K562 (cell line): ENCODE measurements at regions not wholly inside any gene's neighbourhood (a gene's known extent, or its start where the extent isn't known, plus 50 kb on each side); places are given as distances from the start of the nearest gene placed in this dataset.
A peak's percentile ranks its signal among the peaks of the same experiment; 100 is the strongest.

Source experiments
- CBFA2T2 ChIP-seq: fragments of 450-650 bp; conservative IDR thresholded peaks from 2 replicates; pipeline ENCODE4 v1.6.1; 2017; ENCODE audit warnings: mild to moderate bottlenecking
- CREBBP ChIP-seq: IDR thresholded peaks from one replicate; pipeline ENCODE4 v1.6.1; 2012; ENCODE audit warnings: low read depth, mild to moderate bottlenecking, control low read depth, inconsistent platforms, low read length
- CSDE1 ChIP-seq, 2 experiments: fragments of 450-650 bp; IDR thresholded peaks; 2 replicates each; pipeline ENCODE4 v1.6.1; 2016; ENCODE audit warnings: mild to moderate bottlenecking in 1 of 2
- CUX1 ChIP-seq: fragments of 200-800 bp; sonication (Bioruptor generic); IDR thresholded peaks from 2 replicates; pipeline ENCODE4 v1.6.1; 2016; ENCODE audit warnings: missing genetic modification characterization, missing compliant biosample characterization
- ELF1 ChIP-seq: fragments of 200-800 bp; sonication (Bioruptor generic); IDR thresholded peaks from 2 replicates; pipeline ENCODE4 v1.6.1; 2016; ENCODE audit warnings: missing genetic modification characterization, missing compliant biosample characterization
- GTF2B ChIP-seq: IDR thresholded peaks from 2 replicates; pipeline ENCODE4 v1.6.1; 2011; ENCODE audit not compliant: insufficient read length; ENCODE audit errors: extremely low read depth
- NELFE ChIP-seq: IDR thresholded peaks from 2 replicates; pipeline ENCODE4 v1.6.1; 2011; ENCODE audit warnings: mild to moderate bottlenecking; ENCODE audit not compliant: insufficient read depth, insufficient read length
- NR3C1 ChIP-seq: sonication (generic); formaldehyde crosslinking; IDR thresholded peaks from 2 replicates; pipeline ENCODE4 v1.8.1; 2022; ENCODE audit warnings: missing genetic modification reagents
- NRF1 ChIP-seq, 2 experiments: fragments of 450-650 bp; IDR thresholded peaks in 1 of 2; conservative IDR thresholded peaks in 1 of 2; 2 replicates each; pipeline ENCODE4 v1.6.1; 2014; ENCODE audit warnings: mild to moderate bottlenecking in 2 of 2
- RFX1 ChIP-seq: fragments of 450-650 bp; IDR thresholded peaks from 2 replicates; pipeline ENCODE4 v1.6.1; 2016; ENCODE audit warnings: mild to moderate bottlenecking, moderate library complexity
- SAFB2 ChIP-seq: fragments of 200-400 bp; formaldehyde crosslinking; IDR thresholded peaks from 2 replicates; pipeline ENCODE4 v1.6.1; 2018; ENCODE audit warnings: borderline replicate concordance, low read length, low read depth, moderate library complexity; ENCODE audit not compliant: severe bottlenecking
- SNAPC5 ChIP-seq: fragments of 250-450 bp; sonication (Bioruptor Pico); IDR thresholded peaks from 2 replicates; pipeline ENCODE4 v1.8.0; 2021; ENCODE audit warnings: moderate library complexity, mild to moderate bottlenecking, inconsistent platforms
- SP2 ChIP-seq: IDR thresholded peaks from 2 replicates; pipeline ENCODE4 v1.6.1; 2011; ENCODE audit warnings: mild to moderate bottlenecking, low read depth, low read length, moderate library complexity; ENCODE audit not compliant: poor library complexity, severe bottlenecking; ENCODE audit errors: extremely low read depth
- STAG1 ChIP-seq: sonication (generic); formaldehyde crosslinking; IDR thresholded peaks from 2 replicates; pipeline ENCODE4 v1.5.0; 2020; ENCODE audit warnings: missing genetic modification reagents, borderline replicate concordance
- ZBTB17 ChIP-seq: fragments of 450-650 bp; formaldehyde crosslinking; IDR thresholded peaks from 2 replicates; pipeline ENCODE4 v1.4.0; 2020; ENCODE audit warnings: mild to moderate bottlenecking
- ZFP30 ChIP-seq: fragments of 250-450 bp; sonication (Bioruptor Pico); IDR thresholded peaks from 2 replicates; pipeline ENCODE4 v1.8.0; 2022; ENCODE audit warnings: moderate library complexity, mild to moderate bottlenecking, inconsistent platforms, borderline replicate concordance
- ZNF140 ChIP-seq: fragments of 250-450 bp; sonication (Bioruptor Pico); IDR thresholded peaks from 2 replicates; pipeline ENCODE4 v1.8.0; 2021; ENCODE audit warnings: moderate library complexity, mild to moderate bottlenecking, inconsistent platforms
- ZNF696 ChIP-seq: fragments of 250-450 bp; sonication (Bioruptor Pico); conservative IDR thresholded peaks from 2 replicates; pipeline ENCODE4 v1.4.0; 2020; ENCODE audit warnings: mild to moderate bottlenecking, moderate library complexity
- ZSCAN32 ChIP-seq: fragments of 450-650 bp; formaldehyde crosslinking; IDR thresholded peaks from 2 replicates; pipeline ENCODE4 v1.4.0; 2020; ENCODE audit warnings: mild to moderate bottlenecking, moderate library complexity
- TF ChIP-seq, protein P1 (sequence below): fragments of 250-450 bp; sonication (Bioruptor Pico); IDR thresholded peaks from 2 replicates; pipeline ENCODE4 v1.8.0; 2022; ENCODE audit warnings: inconsistent platforms
- TF ChIP-seq, protein P2 (sequence below): fragments of 250-450 bp; sonication (Bioruptor Pico); IDR thresholded peaks from 2 replicates; pipeline ENCODE4 v1.5.0; 2020; ENCODE audit warnings: mild to moderate bottlenecking, borderline replicate concordance

DNA sequence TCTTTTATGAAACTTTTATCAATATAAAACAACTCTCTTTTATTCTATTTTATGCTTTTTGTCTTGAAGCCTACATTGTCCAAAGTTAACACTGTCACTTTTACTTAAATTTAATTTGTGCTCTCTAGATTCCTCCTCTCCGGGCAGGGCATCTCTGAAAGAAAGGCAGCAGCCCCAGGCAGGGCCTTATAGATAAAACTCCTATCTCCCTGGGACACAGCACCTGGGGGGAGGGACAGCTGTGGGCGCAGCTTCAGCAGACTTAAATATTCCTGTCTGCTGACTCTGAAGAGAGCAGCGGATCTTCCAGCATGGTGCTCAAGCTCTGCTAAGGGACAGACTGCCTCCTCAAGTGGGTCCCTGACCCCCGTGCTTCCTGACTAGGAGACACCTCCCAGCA lies 447.7 kb upstream of the FANCL start (continued):
- no peak for TF ChIP-seq CUX1
- TF ChIP-seq CBFA2T2: peak; percentile 95
- TF ChIP-seq ZBTB17 (CRISPR knock-in tag): no peak
- no peak for TF ChIP-seq ZSCAN32 (CRISPR knock-in tag)
- TF ChIP-seq ELF1 (tag): no peak
- peak; percentile 48 for TF ChIP-seq RFX1
- TF ChIP-seq SNAPC5 (CRISPR knock-in tag): no peak
- no peak for TF ChIP-seq STAG1
- TF ChIP-seq NRF1 (conservative IDR thresholded peaks at IDR 0.05 in 1 of 2, IDR thresholded peaks at IDR 0.05 in 1 of 2): no peak
- no peak for TF ChIP-seq NR3C1
- TF ChIP-seq SAFB2: no peak
- no peak for TF ChIP-seq CSDE1 (IDR thresholded peaks at IDR 0.05)
- no peak for TF ChIP-seq ZNF140 (CRISPR knock-in tag)
- no peak for TF ChIP-seq NELFE
- no peak for TF ChIP-seq ZFP30 (CRISPR knock-in tag)
- no peak for TF ChIP-seq ZNF696 (CRISPR knock-in tag)
- TF ChIP-seq, protein P1, sequence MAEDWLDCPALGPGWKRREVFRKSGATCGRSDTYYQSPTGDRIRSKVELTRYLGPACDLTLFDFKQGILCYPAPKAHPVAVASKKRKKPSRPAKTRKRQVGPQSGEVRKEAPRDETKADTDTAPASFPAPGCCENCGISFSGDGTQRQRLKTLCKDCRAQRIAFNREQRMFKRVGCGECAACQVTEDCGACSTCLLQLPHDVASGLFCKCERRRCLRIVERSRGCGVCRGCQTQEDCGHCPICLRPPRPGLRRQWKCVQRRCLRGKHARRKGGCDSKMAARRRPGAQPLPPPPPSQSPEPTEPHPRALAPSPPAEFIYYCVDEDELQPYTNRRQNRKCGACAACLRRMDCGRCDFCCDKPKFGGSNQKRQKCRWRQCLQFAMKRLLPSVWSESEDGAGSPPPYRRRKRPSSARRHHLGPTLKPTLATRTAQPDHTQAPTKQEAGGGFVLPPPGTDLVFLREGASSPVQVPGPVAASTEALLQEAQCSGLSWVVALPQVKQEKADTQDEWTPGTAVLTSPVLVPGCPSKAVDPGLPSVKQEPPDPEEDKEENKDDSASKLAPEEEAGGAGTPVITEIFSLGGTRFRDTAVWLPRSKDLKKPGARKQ (CRISPR knock-in tag): no peak
- no peak for TF ChIP-seq SP2
- no peak for TF ChIP-seq CREBBP
- TF ChIP-seq, protein P2, sequence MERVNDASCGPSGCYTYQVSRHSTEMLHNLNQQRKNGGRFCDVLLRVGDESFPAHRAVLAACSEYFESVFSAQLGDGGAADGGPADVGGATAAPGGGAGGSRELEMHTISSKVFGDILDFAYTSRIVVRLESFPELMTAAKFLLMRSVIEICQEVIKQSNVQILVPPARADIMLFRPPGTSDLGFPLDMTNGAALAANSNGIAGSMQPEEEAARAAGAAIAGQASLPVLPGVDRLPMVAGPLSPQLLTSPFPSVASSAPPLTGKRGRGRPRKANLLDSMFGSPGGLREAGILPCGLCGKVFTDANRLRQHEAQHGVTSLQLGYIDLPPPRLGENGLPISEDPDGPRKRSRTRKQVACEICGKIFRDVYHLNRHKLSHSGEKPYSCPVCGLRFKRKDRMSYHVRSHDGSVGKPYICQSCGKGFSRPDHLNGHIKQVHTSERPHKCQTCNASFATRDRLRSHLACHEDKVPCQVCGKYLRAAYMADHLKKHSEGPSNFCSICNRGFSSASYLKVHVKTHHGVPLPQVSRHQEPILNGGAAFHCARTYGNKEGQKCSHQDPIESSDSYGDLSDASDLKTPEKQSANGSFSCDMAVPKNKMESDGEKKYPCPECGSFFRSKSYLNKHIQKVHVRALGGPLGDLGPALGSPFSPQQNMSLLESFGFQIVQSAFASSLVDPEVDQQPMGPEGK: no peak
- TF ChIP-seq GTF2B: no peak
